GM23338 (cell line): ENCODE measurements at regions not wholly inside any gene's neighbourhood (a gene's known extent, or its start where the extent isn't known, plus 50 kb on each side); places are given as distances from the start of the nearest gene placed in this dataset.

Source experiments
- ATAC-seq: fragments of 200-7000 bp; cut with Tn5 transposase; 3 replicates; pipeline ENCODE4 v1.9.1; 2020
- DNase-seq: peaks from one replicate; pipeline ENCODE4 v3.0.0-alpha.2; 2015; ENCODE audit warnings: low spot score
- H2AFZ ChIP-seq: fragments of 200-600 bp; sonication (generic); 2 replicates; pipeline ENCODE4 v1.8.0; 2016; ENCODE audit warnings: antibody characterized with exemption, mild to moderate bottlenecking, moderate library complexity
- H3F3A ChIP-seq: fragments of 200-600 bp; sonication (generic); replicated peaks from 2 replicates; pipeline ENCODE4 v1.8.0; 2017; ENCODE audit warnings: antibody characterized with exemption, mixed run types, low read depth
- H3K27ac ChIP-seq: fragments of 200-600 bp; sonication (generic); 2 replicates; pipeline ENCODE4 v1.6.1; 2016; ENCODE audit warnings: low read depth
- H3K27me3 ChIP-seq: fragments of 200-600 bp; sonication (generic); 2 replicates; pipeline ENCODE4 v1.8.0; 2016; ENCODE audit warnings: mild to moderate bottlenecking, mixed run types, moderate library complexity; ENCODE audit not compliant: insufficient read depth
- H3K36me3 ChIP-seq: fragments of 200-600 bp; sonication (generic); 2 replicates; pipeline ENCODE4 v1.8.0; 2016; ENCODE audit warnings: mild to moderate bottlenecking; ENCODE audit not compliant: insufficient read depth
- H3K4me1 ChIP-seq: fragments of 200-600 bp; sonication (generic); 2 replicates; pipeline ENCODE4 v1.8.0; 2016; ENCODE audit warnings: mild to moderate bottlenecking, moderate library complexity; ENCODE audit not compliant: insufficient read depth
- H3K4me2 ChIP-seq: fragments of 200-600 bp; sonication (generic); 2 replicates; pipeline ENCODE4 v1.7.1; 2017; ENCODE audit warnings: mixed run types
- H3K4me3 ChIP-seq: fragments of 200-600 bp; sonication (generic); 2 replicates; pipeline ENCODE4 v1.6.1; 2016; ENCODE audit warnings: mixed run types
- H3K79me2 ChIP-seq: fragments of 200-600 bp; sonication (generic); replicated peaks from 2 replicates; pipeline ENCODE4 v1.8.0; 2017; ENCODE audit warnings: mild to moderate bottlenecking; ENCODE audit not compliant: insufficient read depth
- H3K9me2 ChIP-seq: fragments of 200-600 bp; sonication (generic); 2 replicates; pipeline ENCODE4 v1.8.0; 2017; ENCODE audit not compliant: insufficient read depth
- H4K20me1 ChIP-seq: fragments of 200-600 bp; sonication (generic); replicated peaks from 2 replicates; pipeline ENCODE4 v1.8.0; 2017; ENCODE audit warnings: mild to moderate bottlenecking; ENCODE audit not compliant: insufficient read depth
- H3K27ac Mint-ChIP-seq: 2 replicates; pipeline ENCODE4 v1.8.0; 2020; ENCODE audit warnings: inconsistent platforms, mild to moderate bottlenecking, moderate library complexity, mixed read lengths
- H3K27me3 Mint-ChIP-seq: 3 replicates; pipeline ENCODE4 v1.8.0; 2022; ENCODE audit warnings: low read depth, mild to moderate bottlenecking, moderate library complexity, mixed read lengths, inconsistent platforms; ENCODE audit not compliant: insufficient read depth, poor library complexity
- H3K36me3 Mint-ChIP-seq: 3 replicates; pipeline ENCODE4 v1.8.0; 2021; ENCODE audit warnings: low read depth, mild to moderate bottlenecking, inconsistent platforms, moderate library complexity, mixed read lengths
- H3K4me1 Mint-ChIP-seq: 3 replicates; pipeline ENCODE4 v1.8.0; 2020; ENCODE audit warnings: mild to moderate bottlenecking, inconsistent platforms, mixed read lengths
- H3K4me3 Mint-ChIP-seq: 3 replicates; pipeline ENCODE4 v1.8.0; 2021; ENCODE audit warnings: moderate library complexity, mild to moderate bottlenecking, inconsistent platforms, mixed read lengths
- H3K9me3 Mint-ChIP-seq: 3 replicates; pipeline ENCODE4 v1.8.0; 2020; ENCODE audit warnings: moderate library complexity, mild to moderate bottlenecking, inconsistent platforms, mixed read lengths
- ETS1 ChIP-seq: IDR thresholded peaks from 2 replicates; pipeline ENCODE4 v1.6.1; 2016; ENCODE audit warnings: antibody characterized with exemption
- EZH2phosphoT487 ChIP-seq: fragments of 200-600 bp; sonication (generic); IDR thresholded peaks from one replicate; pipeline ENCODE4 v1.8.1; 2018; ENCODE audit warnings: antibody characterized with exemption; ENCODE audit not compliant: unreplicated experiment
- JUNB ChIP-seq: IDR thresholded peaks from one replicate; pipeline ENCODE4 v1.6.1; 2016; ENCODE audit warnings: antibody characterized with exemption; ENCODE audit not compliant: unreplicated experiment
- NANOG ChIP-seq: IDR thresholded peaks from 2 replicates; pipeline ENCODE4 v1.6.1; 2016; ENCODE audit warnings: antibody characterized with exemption, borderline replicate concordance
- POLR2AphosphoS5 ChIP-seq: IDR thresholded peaks from 2 replicates; pipeline ENCODE4 v1.6.1; 2016; ENCODE audit warnings: antibody characterized with exemption, low read depth
- REST ChIP-seq: IDR thresholded peaks from one replicate; pipeline ENCODE4 v1.6.1; 2018; ENCODE audit warnings: antibody characterized with exemption; ENCODE audit not compliant: unreplicated experiment
- ZNF114 ChIP-seq: fragments of 250-450 bp; sonication (Bioruptor Pico); IDR thresholded peaks from 2 replicates; pipeline ENCODE4 v1.5.0; 2020; ENCODE audit warnings: mild to moderate bottlenecking, moderate library complexity
- ZNF331 ChIP-seq: fragments of 250-450 bp; sonication (Bioruptor Pico); IDR thresholded peaks from 2 replicates; pipeline ENCODE4 v1.5.0; 2020; ENCODE audit warnings: low read depth, mild to moderate bottlenecking, moderate library complexity
- ZNF462 ChIP-seq: fragments of 250-450 bp; sonication (Bioruptor Pico); IDR thresholded peaks from 2 replicates; pipeline ENCODE4 v1.5.0; 2020; ENCODE audit warnings: mild to moderate bottlenecking, moderate library complexity

- TF ChIP-seq ZNF462 (CRISPR knock-in tag) = no peak
These were observed 615.8 kb downstream of the SNAPC1 start (continued) for GRCh38 chr14:62378057-62378456.

GRCh38 chr14:62381311-62382070 is 619.3 kb downstream of the SNAPC1 start:
- Histone ChIP-seq H3K27ac (no peak overlapping the region), H3K4me2 (no peak overlapping the region), H2AFZ (no peak overlapping the region), H3K79me2 (no peaks in the 10 kb centered on the region), H3K9me2 (no peaks in the 10 kb centered on the region), H3F3A (no peaks in the 10 kb centered on the region), H3K27me3 (no peaks in the 10 kb centered on the region), H4K20me1 (no peaks in the 10 kb centered on the region; the same call in 1 of the 2 replicates), H3K4me3 (no peak overlapping the region), H3K4me1 (no peaks in the 10 kb centered on the region), H3K36me3 (no peaks in the 10 kb centered on the region)
- DNase-seq = no peak
- no peak for ATAC-seq
- Mint-ChIP-seq H3K27ac (no peak overlapping the region), H3K36me3 (peaks cover 6% of the 10 kb centered on the region), H3K27me3 (no peaks in the 10 kb centered on the region), H3K9me3 (peaks cover 10% of the 10 kb centered on the region), H3K4me3 (no peak overlapping the region), H3K4me1 (no peaks in the 10 kb centered on the region)
- TF ChIP-seq JUNB (no peak), ZNF331 (CRISPR knock-in tag) (no peak), EZH2phosphoT487 (no peak), ZNF114 (CRISPR knock-in tag) (no peak), POLR2AphosphoS5 (no peak), NANOG (no peak), REST (no peak), ETS1 (no peak)
